Peyer's patch (tissue), 4 donors: ENCODE measurements at regions not wholly inside any gene's neighbourhood (a gene's known extent, or its start where the extent isn't known, plus 50 kb on each side); places are given as distances from the start of the nearest gene placed in this dataset.
"Not testable (repeated sequence)": the region's sequence is repeated elsewhere in the genome, so short reads cannot be mapped to it uniquely, and the experiment has no call there.

Experiments
- CTCF ChIP-seq, 6 experiments: fragments of 450-650 bp in 4 of 6; fragments of 200-600 bp in 2 of 6; sonication (generic) in 1 of 6; IDR thresholded peaks; one replicate each; pipeline ENCODE4 v1.5.1; 2017 to 2019; ENCODE audit warnings: antibody characterized with exemption in 6 of 6, mild to moderate bottlenecking in 3 of 6, moderate library complexity in 1 of 6
- POLR2A ChIP-seq, 2 donors: fragments of 450-650 bp; IDR thresholded peaks; one replicate each; pipeline ENCODE4 v1.5.1; 2017; ENCODE audit warnings: antibody characterized with exemption in 2 of 2, mild to moderate bottlenecking in 2 of 2, moderate library complexity in 2 of 2

GRCh38 chrX:44741859-44742258, 102.0 kb upstream of the DUSP21 start:
- TF ChIP-seq CTCF, POLR2A (IDR thresholded peaks at IDR 0.05): not testable (repeated sequence)
